ENCODE measurements at regions not wholly inside any gene's neighbourhood (a gene's known extent, or its start where the extent isn't known, plus 50 kb on each side); places are given as distances from the start of the nearest gene placed in this dataset.

- ATAC-seq = no peak
- DNase-seq = no peak
These were observed 414.6 kb upstream of the PSMD7 start for GRCh38 chr16:73882033-73882432.

DNA sequence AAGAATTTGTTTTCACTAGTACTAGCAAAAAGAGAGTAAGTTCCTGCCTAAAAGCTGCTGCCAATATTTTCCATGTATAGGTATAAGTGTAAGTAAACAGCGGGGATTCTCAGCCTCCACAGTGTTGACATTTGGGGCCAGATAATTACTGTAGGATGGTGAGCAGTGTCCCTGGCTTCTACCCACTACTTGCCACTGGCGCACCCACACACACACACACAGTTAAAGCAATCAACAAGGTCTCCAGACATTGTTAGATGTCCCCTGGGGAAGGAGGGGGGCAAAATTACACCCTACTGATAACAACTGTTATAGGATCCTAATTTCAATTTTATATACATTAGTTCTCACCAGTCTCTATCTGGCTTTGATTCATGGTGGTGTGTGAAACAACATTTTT, 417.0 kb upstream of the PSMD7 start:
- DNase-seq = no peak
- ATAC-seq = no peak

DNA sequence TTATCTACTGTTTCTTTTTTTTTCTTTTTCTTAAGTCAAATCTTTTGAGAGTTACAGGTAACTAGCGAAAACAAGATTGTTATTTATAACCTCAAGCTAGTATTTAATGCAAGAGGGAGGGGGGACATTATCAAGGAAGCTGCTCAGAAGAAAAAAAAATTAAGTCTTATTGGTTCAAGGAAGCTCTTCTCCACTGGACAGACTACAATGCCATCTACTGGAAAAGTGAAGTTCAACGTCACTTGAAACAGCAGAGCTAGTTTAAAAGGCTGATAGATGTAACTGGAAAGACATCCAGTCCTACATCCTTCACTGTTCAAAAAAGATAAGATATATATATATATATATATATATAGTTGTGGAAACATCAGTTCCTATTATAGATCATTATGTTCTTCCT, 418.0 kb upstream of the PSMD7 start:
- ATAC-seq (no peak), DNase-seq (no peak)

DNA sequence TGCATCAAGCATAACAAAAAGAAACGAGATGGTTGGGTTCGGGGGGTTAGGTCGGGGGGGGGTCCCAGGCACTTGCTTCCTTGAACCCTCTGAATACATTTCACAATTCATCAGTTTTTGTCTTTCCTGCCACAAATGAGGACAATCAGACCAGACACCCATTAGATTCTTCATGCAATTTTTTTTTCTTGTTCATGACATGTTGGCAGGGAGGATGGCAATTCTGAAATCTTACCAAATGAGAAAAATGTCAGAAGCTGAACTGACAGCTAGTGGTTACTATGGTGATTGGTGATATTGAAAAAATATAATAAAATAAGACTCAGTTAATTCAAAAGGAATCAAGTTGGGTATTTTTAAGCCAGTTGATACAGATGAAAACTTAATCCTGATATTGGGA, 419.5 kb upstream of the PSMD7 start:
- no peak for DNase-seq
- ATAC-seq = no peak

DNA sequence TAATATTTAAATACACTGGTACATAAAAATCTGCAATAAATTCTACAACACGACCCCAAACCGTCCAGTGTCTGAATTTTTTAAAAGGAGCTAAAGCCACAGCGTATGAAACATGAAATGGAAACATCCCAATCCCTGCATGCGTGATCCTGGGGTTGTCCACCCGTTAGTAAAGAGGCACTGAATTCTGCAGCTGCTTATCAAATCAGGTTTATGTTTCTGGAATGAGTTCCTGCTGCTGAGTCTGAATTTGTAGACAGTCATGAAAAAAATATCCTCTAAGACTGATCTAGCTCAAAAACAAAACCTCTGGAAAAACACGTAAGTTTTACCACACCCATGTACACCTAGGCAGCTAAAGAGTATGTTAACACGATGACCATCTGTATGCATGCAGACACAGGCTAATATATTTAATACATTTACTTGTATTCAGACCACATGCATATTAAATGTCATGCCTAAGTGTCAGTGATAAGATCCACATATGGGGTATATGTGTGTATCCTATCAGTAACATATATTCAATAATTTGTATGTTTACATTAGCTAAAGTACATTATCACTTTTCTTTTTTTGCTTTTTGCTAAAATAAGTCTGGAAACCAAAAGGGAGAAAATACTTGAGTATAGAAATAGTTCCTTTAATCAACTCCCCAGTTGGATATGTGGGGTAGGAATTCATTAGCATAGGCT, 420.5 kb upstream of the PSMD7 start:
- no peak for DNase-seq

GRCh38 chr16:73874324-73874723, 422.3 kb upstream of the PSMD7 start:
- DNase-seq (no peak), ATAC-seq (no peak)

More for the DNA sequence above, 420.5 kb upstream of the PSMD7 start:
- no peak for ATAC-seq

DNA sequence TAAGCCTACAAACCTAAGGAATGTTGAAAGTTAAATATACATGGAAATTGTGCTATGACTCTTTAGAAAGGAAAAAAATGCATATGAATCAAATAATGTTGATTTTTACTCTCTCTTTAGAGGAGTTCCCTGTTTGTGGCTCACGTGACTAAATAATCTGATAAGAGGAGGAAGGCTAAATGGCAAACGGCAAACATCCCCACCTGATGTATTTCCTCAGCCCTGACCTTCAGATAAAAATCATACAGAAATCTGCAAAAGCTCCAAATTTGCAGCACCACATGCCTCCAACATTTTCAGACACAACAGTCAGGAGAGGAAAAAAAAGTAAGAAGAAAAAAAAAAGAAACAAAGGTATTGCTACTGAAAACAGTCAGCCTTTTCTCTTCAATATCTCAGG, 423.0 kb upstream of the PSMD7 start:
- DNase-seq (no peak), ATAC-seq (no peak)

DNA sequence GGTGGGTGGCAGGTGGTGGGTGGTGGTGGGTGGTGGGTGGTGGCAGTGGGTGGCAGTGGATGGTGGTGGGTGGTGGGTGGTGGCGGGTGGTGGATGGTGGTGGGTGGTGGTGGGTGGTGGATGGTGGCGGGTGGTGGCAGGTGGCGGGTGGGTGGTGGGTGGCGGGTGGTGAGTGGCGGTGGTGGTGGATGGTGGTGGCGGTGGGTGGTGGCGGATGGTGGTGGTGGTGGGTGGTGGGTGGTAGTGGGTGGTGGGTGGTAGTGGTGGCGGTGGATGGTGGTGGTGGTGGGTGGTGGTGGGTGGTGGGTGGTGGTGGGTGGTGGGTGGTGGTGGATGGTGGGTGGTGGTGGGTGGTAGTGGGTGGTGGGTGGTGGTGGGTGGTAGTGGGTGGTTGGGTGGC, 423.8 kb upstream of the PSMD7 start:
- ATAC-seq = no peak
- no peak for DNase-seq

DNA sequence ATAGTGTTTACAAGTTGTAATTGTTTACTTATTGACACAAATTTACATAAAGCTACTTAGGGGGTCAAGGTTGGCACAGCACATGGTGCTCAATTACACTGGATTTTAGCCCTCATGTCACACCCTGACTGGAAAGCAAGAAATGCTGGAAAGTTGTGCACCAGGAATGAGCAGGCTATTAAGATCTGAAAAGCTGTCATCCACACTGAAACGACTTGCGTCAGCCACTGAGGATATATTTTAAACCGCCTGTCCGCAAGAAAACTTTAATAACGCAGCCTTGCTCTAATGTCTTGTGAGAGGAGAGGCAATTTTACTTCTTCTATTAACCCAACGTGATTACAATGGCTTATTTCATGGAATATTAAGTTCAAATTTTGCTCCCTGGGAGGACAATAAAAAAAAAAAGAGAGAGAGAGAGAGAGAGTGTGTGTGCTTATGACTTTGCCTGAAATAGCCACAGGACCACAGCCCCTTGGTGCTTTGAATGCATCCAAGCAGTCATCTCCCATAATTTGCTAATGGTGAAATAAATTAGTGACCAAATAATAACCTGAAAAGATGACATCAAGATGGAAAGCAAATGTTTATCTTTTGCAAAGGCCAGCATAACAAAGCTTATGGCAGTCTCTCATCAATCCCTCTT, 425.4 kb upstream of the PSMD7 start:
- ATAC-seq (no peak), DNase-seq (no peak)

DNA sequence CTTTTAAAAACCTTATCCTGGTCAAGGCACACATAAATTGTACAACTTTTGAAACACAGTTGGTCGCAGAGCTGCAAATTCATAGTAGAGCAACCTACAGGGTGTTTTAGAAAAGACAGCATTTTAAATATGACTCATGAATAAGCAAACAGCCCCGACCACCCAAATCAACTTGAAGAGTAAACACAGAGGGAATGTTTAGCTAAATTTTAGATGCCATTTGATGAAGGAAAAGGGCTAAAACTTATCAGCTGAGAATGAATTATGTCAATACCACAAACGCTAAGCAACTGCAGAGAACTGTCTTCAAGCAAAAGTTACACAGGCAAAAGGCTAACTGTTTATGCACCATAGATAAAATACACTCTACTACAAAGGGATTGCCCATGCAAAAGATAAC, 427.5 kb upstream of the PSMD7 start:
- no peak for ATAC-seq

GRCh38 chr16:73864868-73865267, 431.7 kb upstream of the PSMD7 start:
- DNase-seq (no peak), ATAC-seq (no peak)

More for the DNA sequence above, 427.5 kb upstream of the PSMD7 start:
- no peak for DNase-seq

GRCh38 chr16:73858326-73858725, 438.3 kb upstream of the PSMD7 start:
- no peak for DNase-seq
- no peak for ATAC-seq

DNA sequence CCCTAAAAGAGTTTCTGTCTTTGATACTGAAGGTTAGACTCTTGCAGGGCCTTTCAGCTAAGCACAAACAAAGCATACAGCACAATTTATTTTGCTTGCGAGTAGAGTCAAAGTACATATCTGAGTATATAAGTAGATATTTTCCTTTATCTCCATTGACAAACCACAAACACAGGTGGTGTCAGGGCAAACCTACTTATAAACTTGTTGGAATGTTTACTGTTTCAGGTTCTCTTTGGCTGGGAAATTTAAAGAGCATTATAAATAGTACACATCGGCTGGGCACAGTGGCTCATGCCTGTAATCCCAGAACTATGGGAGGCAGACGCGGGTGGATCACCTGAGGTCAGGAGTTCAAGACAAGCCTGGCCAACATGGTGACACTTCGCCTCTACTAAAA, 442.6 kb upstream of the PSMD7 start:
- ATAC-seq = no peak
- DNase-seq = no peak

- ATAC-seq (no peak), DNase-seq (no peak)
These were observed 444.1 kb upstream of the PSMD7 start for GRCh38 chr16:73852561-73852960.

- ATAC-seq (no peak), DNase-seq (no peak)
These were observed 447.6 kb upstream of the PSMD7 start for GRCh38 chr16:73848993-73849392.

GRCh38 chr16:73847090-73847489, 449.5 kb upstream of the PSMD7 start:
- ATAC-seq = no peak
- DNase-seq = no peak

- no peak for ATAC-seq
- DNase-seq = no peak
These were observed 450.3 kb upstream of the PSMD7 start for GRCh38 chr16:73846356-73846755.

- no peak for DNase-seq
- ATAC-seq = no peak
These were observed 450.6 kb upstream of the PSMD7 start for GRCh38 chr16:73846007-73846330.

DNA sequence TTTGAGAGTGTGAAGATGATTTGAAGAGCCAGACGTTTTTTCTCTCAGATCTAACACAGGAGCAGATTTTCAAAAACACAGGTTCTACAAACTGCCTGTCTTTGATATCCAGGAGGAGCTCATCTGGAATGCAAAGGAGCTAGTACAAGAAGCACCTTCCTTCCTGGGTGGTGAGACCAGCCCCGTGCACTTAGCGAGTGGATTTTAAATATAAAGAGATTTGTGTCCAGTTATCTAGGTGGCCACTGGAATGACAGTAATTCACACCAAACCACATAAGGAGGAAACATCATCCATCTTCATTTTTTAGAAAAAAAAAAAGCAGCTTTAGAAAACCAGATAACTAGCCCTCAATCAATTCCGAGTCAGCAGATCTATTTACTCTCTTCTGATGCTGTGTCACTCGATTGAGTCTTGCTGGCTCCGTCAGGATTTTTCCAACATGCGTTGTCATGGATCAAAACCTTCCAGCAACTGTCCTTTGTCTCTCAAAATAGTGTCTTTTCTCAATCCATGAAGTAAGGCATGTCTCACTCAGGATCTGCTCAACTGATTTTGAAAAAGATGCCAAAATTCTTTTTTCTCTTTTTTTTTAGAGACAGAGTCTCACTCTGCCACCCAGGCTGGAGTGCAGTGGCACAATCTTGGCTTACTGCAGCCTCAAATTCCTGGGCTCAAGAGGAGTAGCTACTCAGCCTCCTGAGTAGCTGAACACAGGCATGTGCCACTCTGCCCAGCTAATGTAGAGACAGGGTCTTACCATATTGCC, 451.2 kb upstream of the PSMD7 start:
- DNase-seq (no peak), ATAC-seq (no peak)

- no peak for DNase-seq
- ATAC-seq = no peak
These were observed 455.9 kb upstream of the PSMD7 start for GRCh38 chr16:73840728-73841127.

DNA sequence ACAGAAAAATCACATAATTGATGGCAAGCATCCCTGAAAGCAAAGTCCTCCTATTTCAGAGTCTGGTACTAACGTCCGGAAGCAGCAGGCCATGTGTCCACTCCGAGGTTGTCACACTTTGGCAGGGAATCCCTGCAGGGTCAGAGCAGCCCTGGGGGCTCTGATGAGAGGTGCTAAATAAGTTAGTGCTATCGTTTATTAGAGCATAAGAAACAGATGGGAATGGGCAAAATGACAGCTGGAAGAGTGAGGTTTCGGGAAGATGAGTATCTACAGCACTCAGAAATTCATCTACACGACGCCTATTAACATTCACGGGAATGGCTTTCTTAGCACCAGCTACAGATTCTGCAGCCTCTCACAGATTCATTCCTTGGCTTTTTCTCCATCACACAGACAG, 465.4 kb upstream of the PSMD7 start:
- DNase-seq = no peak

DNA sequence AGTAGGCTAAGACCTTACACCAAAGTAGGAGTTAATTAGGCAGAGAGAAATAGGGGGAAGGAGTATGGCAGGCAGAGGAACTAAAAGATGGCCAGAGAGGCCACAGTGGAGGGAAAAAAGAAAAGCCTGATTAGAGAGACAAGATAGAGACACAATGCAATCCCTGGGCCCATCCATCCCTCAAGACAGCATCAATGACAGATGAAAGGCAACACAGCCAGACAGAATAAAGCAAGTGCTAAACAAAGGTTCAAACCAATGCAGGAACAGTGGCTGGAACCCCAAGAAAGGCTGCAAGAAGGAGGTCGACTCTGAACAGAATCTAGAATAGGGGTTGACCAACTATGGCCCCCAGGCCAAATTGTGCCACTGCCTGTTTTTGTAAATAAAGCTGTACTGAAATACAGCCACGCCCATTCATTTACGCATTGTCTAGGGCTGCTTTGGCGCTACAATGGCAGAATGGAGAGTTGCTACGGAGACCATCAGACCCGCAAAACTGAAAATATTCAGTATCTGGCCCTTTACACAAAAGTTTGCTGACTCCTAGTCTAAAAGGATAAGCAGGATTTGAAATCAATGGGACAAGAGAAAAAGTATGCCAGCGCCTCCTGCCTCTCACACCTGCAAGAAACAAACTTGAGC, 473.3 kb upstream of the PSMD7 start:
- no peak for DNase-seq
- no peak for ATAC-seq

More for the DNA sequence above, 465.4 kb upstream of the PSMD7 start:
- no peak for ATAC-seq
